Pancreas (tissue), 10 donors: ENCODE measurements at regions not wholly inside any gene's neighbourhood (a gene's known extent, or its start where the extent isn't known, plus 50 kb on each side); places are given as distances from the start of the nearest gene placed in this dataset.

Source experiments
- ATAC-seq, 4 donors: fragments of 200-7000 bp; cut with Tn5 transposase; one replicate each; pipeline versions ENCODE4 v1.8.0 to v1.9.1; 2020; ENCODE audit warnings: mild to moderate bottlenecking in 4 of 4, moderate library complexity in 4 of 4
- DNase-seq, 6 donors: peaks; one replicate each; pipeline ENCODE4 v3.0.0-alpha.2; 2020
- FAIRE-seq: peaks from 2 replicates; lab custom pipeline; 2012; peaks lifted over from hg19 to GRCh38; lab: Jason Lieb, UNC
- H3K27ac ChIP-seq, 4 donors: fragments of 200-600 bp; sonication (generic); 1 replicate in 3 of 4; 2 replicates in 1 of 4; pipeline versions ENCODE4 v1.5.0 to v1.8.0; 2020
- H3K27me3 ChIP-seq, 4 donors: fragments of 200-600 bp; one replicate each; pipeline ENCODE4 v1.8.0; 2021
- H3K36me3 ChIP-seq, 3 donors: fragments of 200-600 bp; sonication (generic) in 1 of 3; one replicate each; pipeline versions ENCODE4 v1.5.0 to v1.8.0; 2020 to 2021
- H3K4me1 ChIP-seq, 3 donors: fragments of 200-600 bp; one replicate each; pipeline ENCODE4 v1.8.0; 2021
- H3K4me3 ChIP-seq, 4 donors: fragments of 200-600 bp; sonication (generic) in 2 of 4; one replicate each; pipeline versions ENCODE4 v1.5.0 to v1.8.0; 2020 to 2021
- H3K9me3 ChIP-seq, 4 donors: fragments of 200-600 bp; one replicate each; pipeline ENCODE4 v1.8.0; 2021
- WGBS, 2 donors: extraction: QIAGEN DNeasy Blood & Tissue Kit; methylation state at CpG; one replicate each; pipeline ENCODE4 v1.1.7; 2013; 5-methylcytosine and 5-hydroxymethylcytosine counted together
- intact Hi-C, 3 donors: fragments of 100-400 bp; cut with DNase I; formaldehyde crosslinking; loops; one replicate each; pipeline versions ENCODE4 v1.11.1 to v1.14.2; 2022
- TF ChIP-seq, protein P1 (sequence below), 4 donors: fragments of 200-600 bp; sonication (generic) in 3 of 4; IDR thresholded peaks; one replicate each; pipeline versions ENCODE4 v1.5.0 to v1.8.0; 2021; ENCODE audit warnings: antibody characterized with exemption in 4 of 4
- donor health status: healthy with polysubstance abuse.
- donor health status: DM: no; HTN: no; CAD: no; lungs with moderate emphysema.
- donor health status: DM: no; HTN: no; CAD: no.
- donor health status: control.
- donor health status: control.
- donor health status: Bipolar disorder and iron deficiency.
- donor health status: DM: yes; HTN: yes; CAD: no.
- donor health status: DM: no; HTN: no; CAD: no.
- donor health status: DM: no; HTN: no; CAD: no.
- donor health status: DM: yes; HTN: yes; CAD: no.

DNA sequence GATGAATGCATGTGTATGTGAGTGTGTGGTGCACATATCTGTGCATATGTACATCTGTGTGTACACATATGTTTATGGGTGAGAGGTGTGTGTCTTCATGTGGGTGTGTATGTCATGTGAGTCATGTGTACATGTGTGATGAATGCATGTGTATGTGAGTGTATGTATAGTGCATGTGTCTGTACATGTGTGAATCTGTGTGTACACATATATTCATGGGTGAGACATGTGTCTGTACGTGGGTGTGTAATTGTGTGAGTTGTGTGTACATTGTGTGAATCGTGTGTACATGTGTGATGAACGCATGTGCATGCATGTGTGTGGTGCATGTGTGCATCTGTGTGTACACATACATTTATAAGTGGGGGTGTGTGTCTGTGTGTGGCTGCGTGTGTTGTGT, 146.9 kb upstream of the TMEM132C start:
- FAIRE-seq, result no peak
- TF ChIP-seq, protein P1, sequence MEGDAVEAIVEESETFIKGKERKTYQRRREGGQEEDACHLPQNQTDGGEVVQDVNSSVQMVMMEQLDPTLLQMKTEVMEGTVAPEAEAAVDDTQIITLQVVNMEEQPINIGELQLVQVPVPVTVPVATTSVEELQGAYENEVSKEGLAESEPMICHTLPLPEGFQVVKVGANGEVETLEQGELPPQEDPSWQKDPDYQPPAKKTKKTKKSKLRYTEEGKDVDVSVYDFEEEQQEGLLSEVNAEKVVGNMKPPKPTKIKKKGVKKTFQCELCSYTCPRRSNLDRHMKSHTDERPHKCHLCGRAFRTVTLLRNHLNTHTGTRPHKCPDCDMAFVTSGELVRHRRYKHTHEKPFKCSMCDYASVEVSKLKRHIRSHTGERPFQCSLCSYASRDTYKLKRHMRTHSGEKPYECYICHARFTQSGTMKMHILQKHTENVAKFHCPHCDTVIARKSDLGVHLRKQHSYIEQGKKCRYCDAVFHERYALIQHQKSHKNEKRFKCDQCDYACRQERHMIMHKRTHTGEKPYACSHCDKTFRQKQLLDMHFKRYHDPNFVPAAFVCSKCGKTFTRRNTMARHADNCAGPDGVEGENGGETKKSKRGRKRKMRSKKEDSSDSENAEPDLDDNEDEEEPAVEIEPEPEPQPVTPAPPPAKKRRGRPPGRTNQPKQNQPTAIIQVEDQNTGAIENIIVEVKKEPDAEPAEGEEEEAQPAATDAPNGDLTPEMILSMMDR (IDR thresholded peaks at IDR 0.05), result no peak
- 70 to 85% methylated on average over 4 of the region's 4 CpGs for WGBS, 2 donors
- intact Hi-C loops, result no loop called here
- no peaks in the 10 kb centered on the region for H3K4me1 ChIP-seq
- H3K4me3 ChIP-seq, result no peak overlapping the region
- H3K9me3 ChIP-seq, result no peaks in the 10 kb centered on the region
- no peak for DNase-seq
- H3K36me3 ChIP-seq, result no peaks in the 10 kb centered on the region
- no peaks in the 10 kb centered on the region for H3K27me3 ChIP-seq
- no peak for ATAC-seq
- no peak overlapping the region for H3K27ac ChIP-seq

DNA sequence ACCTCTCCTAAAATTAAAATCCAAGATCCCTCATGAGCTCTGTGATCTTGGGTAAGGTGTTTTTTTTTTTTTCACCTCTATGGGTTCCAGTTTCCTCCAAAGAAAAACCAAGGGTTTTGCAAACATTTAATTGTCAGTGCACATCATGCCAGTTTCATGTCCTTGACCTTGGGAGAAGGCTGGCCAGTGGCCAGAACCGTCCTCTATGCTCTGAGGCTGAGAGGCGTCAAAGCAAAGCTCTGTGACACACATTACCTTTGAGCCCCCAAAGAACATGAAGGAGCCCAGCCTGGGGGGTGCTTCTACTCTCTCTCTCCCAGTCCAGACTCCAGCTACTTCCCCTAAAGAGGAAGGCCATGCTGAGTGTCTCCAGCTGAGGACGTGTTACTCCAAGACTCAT, 145.5 kb upstream of the TMEM132C start:
- DNase-seq (no peak), FAIRE-seq (no peak), ATAC-seq (no peak)
- intact Hi-C loops, result no loop called here
- Histone ChIP-seq H3K36me3 (no peaks in the 10 kb centered on the region), H3K27ac (no peak overlapping the region), H3K27me3 (no peaks in the 10 kb centered on the region), H3K4me3 (no peak overlapping the region), H3K4me1 (no peaks in the 10 kb centered on the region), H3K9me3 (no peaks in the 10 kb centered on the region)
- WGBS, 2 donors, result 41 to 42% methylated on average over 3 of the region's 3 CpGs
- TF ChIP-seq, protein P1 (IDR thresholded peaks at IDR 0.05), result no peak

DNA sequence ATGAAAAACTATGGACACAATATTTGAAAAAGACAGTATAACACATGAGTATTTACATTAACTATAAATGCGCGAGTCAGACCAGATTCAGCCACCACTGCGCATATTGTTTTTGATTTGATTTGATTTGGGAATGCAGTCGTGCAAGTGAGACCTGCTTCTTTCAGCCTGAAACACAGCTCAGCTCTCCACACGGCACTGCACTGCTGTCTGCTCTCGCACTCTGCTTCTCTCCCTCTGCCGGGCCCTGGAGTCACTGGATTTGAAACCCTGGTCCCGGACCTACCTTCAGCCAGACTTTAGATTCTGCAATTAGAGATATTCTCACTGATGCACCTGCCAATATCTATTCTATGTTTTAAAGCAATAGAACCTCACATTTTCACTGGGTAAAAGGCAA, 143.9 kb upstream of the TMEM132C start:
- H3K9me3 ChIP-seq, result no peaks in the 10 kb centered on the region
- WGBS, 2 donors, result 74 to 81% methylated on average over 8 of the region's 8 CpGs
- intact Hi-C loops, result no loop called here
- TF ChIP-seq, protein P1 (IDR thresholded peaks at IDR 0.05), result no peak
- no peaks in the 10 kb centered on the region for H3K27me3 ChIP-seq
- FAIRE-seq (no peak), DNase-seq (no peak), ATAC-seq (no peak)
- H3K27ac ChIP-seq, result no peak overlapping the region
- no peaks in the 10 kb centered on the region for H3K36me3 ChIP-seq
- H3K4me1 ChIP-seq, result no peaks in the 10 kb centered on the region
- H3K4me3 ChIP-seq, result no peak overlapping the region

DNA sequence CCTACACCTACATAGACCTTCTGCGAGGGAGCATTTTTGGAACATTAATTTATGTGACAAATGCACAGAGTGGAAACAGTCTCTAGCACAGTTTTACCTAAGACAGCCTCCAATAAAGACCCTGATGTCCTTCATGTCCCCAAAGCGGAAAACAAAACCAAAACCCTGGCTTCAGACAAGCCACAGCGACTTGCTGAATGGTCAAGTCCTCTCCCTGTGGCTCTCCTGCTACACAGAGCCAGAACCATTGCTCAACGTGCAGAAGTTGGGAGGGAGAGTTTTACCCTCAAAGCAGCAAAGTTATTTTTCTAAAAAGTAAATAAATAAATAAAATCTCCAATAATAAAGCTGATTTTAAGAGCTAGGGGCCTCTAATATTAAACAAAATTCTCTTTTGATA, 135.0 kb upstream of the TMEM132C start:
- intact Hi-C loops, result no loop called here
- no peak for FAIRE-seq
- H3K9me3 ChIP-seq, result no peaks in the 10 kb centered on the region
- 51 to 72% methylated on average over 4 of the region's 4 CpGs for WGBS, 2 donors
- no peak for DNase-seq
- TF ChIP-seq, protein P1 (IDR thresholded peaks at IDR 0.05), result no peak
- no peaks in the 10 kb centered on the region for H3K4me1 ChIP-seq
- peaks cover 0 to 11% (median 0%) of the 10 kb centered on the region in 4 donors for H3K27me3 ChIP-seq
- no peaks in the 10 kb centered on the region for H3K36me3 ChIP-seq
- no peak overlapping the region for H3K4me3 ChIP-seq
- no peak overlapping the region for H3K27ac ChIP-seq
- ATAC-seq, result no peak

DNA sequence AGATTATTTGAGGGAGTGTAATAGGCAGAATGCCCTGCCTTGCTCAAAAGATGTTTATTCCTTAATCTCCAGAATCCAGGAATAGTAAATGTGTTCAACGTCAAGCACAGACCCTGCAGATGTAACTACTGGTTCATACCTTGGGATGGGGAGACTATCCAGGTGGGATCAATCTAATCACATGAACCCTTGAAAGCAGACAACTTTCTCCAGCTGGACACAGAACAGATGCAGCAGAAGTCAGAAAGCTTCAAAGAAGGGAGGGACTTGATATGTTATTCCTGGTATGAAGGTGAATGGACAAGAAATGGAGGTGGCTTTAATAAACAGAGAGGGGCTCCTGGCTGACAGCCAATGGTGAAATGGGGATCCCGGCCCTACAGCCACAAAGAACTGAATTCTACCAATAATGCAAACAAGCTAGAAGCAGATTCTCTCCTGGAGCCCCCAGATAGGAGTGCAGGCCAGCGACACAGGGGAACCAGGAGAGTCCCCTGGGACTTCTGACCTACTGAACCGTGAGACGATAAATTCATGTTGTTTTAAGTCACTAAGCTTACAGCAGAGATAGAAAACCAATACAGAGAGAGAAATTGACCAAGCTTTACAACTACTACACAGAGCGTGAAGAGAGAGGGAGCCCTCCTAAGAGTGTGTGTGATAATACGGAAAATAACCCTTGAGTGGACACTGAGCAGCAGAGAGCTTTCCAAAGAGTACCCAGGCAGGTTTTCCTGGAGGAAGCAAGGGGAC, 133.5 kb upstream of the TMEM132C start:
- H3K4me3 ChIP-seq, result no peak overlapping the region
- intact Hi-C loops, result no loop called here
- TF ChIP-seq, protein P1 (IDR thresholded peaks at IDR 0.05), result no peak
- 70 to 79% methylated on average over 7 of the region's 7 CpGs for WGBS, 2 donors
- no peaks in the 10 kb centered on the region for H3K36me3 ChIP-seq
- H3K27ac ChIP-seq, result no peak overlapping the region
- peaks cover 0 to 11% (median 0%) of the 10 kb centered on the region in 4 donors for H3K27me3 ChIP-seq
- H3K9me3 ChIP-seq, result no peaks in the 10 kb centered on the region
- H3K4me1 ChIP-seq, result no peaks in the 10 kb centered on the region
- no peak for FAIRE-seq
- no peak for DNase-seq
- no peak for ATAC-seq
